HG03039 (cell line): ENCODE measurements at regions not wholly inside any gene's neighbourhood (a gene's known extent, or its start where the extent isn't known, plus 50 kb on each side); places are given as distances from the start of the nearest gene placed in this dataset.
"Not testable (repeated sequence)": the region's sequence is repeated elsewhere in the genome, so short reads cannot be mapped to it uniquely, and the experiment has no call there.

ENCODE experiments used
- ATAC-seq: cut with Tn5 transposase; IDR thresholded peaks from one replicate; pipeline ENCODE4 v1.9.1; 2021; ENCODE audit warnings: mild to moderate bottlenecking, moderate library complexity; ENCODE audit not compliant: unreplicated experiment

DNA sequence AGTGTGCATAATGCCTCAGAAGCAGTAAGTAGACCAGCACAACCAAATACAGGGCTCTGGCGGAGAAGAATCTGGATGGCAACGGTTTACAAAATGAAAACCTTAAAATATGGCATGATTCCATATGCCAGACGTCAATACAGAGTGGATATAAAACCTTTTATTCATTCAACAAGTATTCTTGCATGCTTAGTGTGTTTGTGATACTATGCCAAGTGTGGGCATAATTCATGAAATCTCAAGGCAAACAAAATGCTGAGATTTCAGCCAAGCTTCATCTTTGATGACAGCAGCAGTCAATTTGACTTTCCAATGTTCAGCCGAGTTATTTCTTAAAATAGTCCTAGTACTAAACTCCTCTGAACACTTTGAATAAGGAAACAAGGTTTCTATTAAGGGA, 119.4 kb downstream of the CD24 start:
- no peak for ATAC-seq

DNA sequence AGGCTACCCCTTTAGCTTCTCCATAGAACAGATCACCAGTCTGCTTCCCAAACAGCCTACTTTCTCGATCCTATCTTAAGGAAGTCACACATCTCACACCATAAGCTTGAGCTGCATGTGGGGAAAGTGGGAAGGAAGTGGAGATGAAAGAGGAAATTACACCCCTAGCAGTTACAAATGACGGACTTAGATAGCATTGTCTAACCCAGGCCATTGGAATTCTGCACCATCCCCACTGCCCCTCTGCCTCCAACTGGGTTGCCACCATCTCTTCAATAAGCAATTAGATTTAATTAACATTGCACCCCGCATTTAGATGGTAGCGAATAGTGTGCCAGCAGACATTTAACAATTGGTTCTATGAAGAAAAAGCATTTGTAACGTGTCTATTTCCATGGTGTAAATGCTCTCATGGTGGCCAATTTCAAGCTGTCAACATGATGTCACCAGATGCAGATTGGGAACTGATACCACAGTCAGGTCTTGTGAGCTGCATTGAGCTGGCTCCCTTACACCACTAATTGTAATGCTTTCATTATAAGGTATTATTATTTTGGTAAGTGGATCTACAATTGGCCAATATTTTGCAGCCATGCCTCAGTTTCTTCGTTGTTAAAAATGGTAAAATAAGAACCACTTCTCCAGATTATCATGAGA, 124.7 kb downstream of the CD24 start:
- no peak for ATAC-seq

DNA sequence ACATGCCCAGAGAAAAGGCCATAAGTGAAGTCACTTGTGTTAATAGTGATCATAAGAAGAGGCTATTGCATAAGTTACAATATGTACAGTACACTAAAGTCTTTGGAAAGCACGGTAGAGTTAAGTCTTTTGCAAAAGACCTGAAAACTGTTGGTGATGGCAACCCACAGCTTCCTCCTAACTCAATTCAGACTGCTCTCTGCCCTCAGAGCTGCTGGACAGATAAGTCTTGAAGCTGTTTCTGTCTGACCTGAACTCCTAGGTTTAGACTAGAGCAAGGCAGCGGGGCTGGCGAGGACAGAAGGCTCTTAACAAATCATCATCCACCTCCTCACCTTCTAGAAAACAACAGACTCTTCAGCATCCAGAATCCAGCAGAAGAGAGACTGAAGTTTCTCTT, 125.4 kb downstream of the CD24 start:
- no peak for ATAC-seq

DNA sequence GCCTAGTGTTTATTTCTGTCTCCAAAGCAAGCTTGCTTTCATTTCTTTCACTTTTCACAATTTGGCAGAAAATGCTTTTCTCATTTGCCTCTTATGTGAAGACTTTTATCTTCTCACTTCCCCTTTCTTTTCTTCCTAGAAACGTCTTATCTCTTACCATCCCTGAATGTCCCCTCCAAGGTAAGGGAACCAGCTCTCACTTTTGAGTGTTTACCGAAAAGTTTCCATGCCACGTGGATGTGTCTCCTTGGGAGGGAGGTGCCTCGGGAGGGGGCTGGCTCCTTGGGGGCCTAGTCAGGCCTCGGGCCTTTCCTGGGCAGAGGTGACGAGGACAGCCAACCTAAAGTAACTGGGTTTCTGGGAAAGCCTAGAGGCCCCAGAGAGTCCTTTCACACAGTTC, 127.4 kb downstream of the CD24 start:
- no peak for ATAC-seq

DNA sequence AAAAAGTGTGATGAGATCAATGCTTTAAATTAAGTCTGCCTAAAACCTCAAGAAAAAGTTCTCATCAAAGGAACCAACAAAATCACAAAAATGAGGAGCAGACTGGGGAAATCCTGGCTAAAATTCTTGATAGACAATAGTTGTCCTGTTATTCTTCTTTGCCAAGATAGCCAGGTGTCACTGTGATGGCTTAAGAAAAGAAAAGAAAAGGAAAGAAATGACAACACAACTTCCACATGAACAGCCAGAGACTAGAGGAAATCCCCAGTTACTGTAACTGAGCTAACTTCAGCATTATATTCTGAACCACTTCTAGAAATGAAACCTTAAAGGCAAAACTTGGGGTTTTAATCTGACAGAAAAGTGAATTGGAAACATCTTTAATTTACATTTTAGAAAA, 129.6 kb downstream of the CD24 start:
- ATAC-seq, result peak; percentile 75

DNA sequence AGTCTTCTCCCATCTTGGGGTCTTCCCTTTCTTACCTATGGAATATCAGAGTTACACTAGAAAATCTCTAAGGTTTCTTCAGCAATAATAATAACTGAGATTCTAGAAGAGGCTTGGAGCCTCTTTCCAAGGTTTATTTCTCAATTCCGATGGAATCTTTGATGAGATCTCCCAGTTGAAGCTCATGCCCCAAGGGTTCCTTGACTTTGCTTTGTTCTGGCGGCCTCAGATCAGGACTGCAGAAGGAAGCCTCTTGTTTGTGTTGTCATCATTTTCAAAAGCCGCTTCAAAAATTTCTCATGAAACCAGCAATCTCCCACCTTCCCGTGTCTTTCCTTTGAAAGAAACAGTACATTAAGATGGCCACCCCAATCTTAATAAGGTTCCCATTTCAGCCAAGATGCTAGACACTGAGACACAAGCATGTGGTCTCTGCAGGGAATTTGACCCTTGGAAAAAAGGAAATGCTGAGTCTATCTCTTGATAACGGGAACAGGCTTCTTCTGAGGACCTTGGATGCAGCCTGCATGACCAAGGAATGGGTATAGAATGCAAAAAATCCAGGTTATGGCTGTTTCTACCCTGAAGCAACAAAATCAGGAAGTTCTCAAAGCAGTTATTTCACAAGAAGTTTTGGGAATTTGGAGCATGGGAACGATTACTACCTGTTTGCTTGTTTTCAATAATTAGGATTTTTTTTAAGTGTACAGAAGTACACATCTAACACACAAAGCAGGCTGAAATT, 141.6 kb downstream of the CD24 start:
- no peak for ATAC-seq

DNA sequence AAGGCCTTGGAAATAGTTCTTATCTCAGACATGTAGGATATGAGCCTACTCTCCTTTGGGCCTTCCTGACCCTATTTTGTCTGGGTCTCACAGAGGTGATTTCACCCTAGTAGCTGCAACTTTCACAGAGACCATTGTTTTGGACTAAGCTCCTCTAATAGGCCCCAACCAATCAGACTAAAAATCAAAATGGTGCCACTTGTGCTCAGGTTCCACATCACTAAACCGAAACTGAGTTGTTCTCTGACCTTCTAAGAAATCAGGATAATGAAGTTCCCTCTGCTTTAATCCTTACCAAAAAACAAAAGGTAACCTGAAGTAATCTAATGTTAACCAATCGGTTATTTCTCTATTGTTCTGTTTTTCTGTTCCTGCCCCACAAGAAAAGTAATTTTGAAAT, 143.6 kb downstream of the CD24 start:
- no peak for ATAC-seq

DNA sequence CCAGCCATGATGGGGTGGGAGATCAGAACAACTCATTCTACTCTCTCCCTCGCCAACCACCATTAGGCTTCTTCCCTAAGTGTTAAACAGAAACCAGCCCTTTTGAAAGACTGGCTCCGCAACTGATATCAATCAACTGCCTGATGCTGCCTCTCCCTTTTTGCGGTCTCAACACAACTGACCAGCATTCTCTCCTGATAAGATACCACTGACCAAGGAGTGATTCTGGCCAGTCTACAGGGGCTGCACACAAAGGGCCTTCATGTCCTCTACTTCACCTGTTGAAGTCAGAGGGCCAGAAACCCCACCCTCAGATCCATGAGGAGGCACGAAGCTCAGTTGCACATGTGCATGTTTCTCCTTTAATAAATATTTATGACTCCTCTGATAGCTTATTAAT, 145.1 kb downstream of the CD24 start:
- ATAC-seq, result no peak

DNA sequence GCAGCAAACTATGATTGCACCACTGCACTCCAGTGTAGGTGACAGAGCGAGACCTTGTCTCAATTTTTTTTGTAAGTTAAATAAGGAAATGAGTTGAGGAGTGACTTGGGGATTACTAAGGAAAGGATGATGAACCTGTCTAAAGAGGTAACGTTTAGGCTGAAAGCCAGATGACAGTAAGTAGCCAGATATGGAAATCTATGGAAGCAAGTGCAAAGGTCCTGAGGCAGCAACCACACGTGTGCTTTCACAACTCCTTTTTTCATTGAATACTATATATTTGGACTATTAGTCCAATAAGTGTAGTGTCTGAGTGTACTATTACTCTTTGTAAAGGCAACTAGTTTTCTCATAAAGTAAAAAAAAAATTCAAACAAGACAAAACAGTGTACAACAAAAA, 147.4 kb downstream of the CD24 start:
- ATAC-seq, result no peak

DNA sequence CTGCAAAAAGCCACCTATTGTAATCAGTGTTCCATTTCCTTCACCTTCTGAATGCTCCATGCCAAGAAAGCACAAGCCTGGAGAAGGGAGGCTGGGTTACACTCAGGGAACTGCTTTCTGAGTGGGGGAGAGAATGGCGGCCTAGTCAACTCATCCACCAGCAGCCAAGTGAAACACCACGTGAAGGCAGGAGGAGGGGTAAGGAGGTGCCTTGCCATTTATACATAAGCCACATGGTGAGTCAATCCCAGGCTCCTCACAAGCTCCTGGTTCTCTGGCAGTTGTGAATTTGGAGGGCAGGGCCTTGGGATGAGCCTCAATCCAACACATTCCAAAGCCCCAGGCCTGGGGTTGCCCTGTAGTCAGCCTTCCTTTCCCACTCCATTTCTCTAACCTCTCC, 149.4 kb downstream of the CD24 start:
- no peak for ATAC-seq

DNA sequence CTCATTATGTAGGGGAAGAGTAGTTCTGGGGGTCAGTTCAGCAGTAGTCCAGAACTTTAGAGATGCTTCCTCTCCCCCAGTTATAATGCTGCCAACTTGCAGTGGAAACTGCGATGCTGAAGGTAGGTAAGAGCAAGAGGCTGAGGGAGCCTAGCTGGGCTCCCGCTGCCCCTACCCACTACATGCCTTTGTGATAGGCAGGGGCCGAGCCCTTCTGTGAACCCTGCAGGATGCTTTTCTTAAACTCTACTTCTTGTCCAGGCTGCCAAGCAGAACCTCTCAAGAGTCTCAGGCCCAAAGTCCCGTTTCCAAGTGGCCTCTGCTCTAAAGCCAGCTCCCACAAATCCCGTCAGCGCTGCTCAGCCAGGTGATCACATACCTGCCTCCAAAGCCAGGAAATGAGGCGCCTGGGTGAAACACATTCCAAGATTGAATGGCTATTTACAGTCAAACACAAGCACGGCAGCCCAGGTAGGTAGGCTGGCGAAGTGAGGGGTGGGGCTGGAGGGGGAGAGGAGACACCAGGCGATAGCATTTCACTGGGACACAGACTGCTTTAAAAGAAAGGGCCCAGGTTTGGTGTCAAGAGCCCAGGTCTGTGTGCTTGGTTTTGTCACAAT, 150.7 kb downstream of the CD24 start:
- no peak for ATAC-seq

DNA sequence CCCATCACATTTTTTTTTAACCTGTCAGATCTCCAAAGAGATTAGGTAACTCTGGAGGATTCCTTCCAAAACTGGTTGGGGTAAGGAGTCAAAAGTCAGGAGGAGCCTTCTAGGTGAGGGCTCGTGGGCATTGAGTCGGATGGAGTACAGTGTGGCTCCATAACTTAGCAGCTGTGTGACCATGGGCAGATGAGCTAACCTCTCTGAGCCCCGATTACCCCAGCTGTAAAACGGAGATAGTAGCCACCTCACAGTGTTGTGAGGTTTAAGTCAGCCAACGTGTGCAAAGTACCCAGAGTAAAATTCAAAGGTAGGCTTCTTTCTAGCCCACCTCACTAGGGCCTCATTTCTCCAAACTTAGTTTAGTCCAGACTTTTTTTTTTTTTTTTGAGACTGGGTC, 151.5 kb downstream of the CD24 start:
- no peak for ATAC-seq

DNA sequence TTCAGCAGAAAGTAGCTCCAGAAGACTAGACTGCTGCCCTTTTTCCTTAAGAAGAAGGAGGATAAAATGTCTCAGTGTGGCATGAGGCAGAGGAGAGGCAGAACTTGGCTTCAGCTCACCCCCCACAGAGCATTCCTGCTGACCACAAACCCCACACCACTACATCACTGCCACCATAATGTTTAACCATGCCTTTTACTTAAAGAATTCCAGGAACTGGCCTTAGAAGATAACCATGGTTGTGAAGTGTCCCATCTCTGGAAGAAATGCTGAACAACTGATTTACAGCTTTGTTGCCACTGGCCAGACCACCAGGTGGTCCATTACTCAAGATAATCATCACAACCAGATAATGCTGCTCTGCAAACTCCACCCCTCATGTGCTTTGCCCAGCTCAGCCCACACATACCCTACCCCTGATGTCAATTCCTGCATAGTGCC, 154.1 kb downstream of the CD24 start:
- no peak for ATAC-seq

DNA sequence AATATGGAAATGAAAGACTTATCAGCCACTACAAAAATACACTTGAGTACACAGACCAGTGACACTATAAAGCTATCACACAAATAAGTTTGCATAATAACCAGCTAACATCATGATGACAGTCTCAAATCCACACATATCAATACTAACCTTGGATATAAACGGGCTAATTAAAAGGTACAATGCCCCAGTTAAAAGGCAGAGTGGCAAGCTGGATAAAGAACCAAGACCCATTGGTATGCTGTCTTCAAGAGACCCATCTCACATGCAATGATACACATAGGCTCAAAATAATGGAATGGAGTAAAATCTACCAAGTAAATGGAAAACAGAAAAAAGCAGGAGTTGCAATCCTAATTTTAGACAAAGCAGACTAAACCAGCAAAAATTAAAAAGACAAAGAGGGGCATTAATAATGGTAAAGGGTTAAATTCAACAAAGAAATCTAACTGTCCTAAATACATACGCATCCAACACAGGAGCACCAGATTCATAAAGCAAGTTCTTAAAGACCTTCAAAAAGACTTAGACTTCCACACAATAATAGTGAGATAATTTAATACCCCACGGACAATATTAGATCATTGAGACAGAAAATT, 163.3 kb downstream of the CD24 start:
- ATAC-seq, result no peak

DNA sequence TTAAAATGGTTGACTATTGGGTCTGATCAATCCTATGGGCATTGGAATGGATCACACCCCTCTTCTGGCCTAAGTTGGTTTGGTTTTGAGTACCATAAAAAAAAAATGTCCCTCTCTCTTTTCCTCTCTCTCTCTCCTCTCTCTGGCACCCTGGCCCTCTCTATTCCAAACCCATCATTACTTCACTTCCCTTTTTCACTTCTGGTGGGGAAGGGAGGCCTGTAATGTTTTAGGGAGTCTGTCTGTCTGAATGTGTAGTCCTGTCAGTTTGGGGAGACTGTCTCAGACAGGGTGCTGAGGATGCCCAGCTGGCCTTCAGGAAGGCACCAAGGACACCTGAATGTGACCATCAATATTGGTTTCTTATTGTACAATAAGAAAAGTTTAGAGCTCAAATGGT, 165.8 kb downstream of the CD24 start:
- ATAC-seq, result no peak

DNA sequence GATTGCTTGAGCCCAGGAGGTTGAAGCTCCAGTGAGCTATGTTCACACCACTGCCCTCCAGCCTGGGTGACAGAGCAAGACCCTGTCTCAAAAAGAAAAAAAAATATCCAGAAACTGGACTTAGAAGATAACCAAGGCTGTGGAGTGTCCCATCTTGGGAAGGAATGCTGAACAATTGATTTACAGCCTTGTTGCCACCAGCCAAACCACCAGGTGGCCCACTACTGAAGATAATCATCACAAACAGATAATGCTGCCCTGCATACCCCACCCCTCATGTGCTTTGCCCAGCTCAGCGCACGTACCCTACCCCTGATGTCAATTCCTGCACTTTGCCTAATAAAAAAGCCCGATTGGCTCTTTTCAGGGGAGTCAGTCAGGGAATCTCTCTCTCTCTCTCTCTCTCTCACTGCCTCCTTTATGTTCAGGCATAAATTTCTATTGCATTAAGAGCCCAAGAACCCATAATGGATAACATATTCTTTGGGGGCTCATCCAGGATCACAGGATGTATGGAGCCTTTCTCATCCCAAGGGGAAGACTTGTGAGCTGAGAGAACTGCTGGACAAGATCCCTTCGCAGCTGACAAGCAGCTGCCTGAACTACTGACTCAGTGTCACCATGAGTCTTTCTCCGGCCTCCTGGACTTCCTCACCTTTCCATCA, 166.4 kb downstream of the CD24 start:
- no peak for ATAC-seq

DNA sequence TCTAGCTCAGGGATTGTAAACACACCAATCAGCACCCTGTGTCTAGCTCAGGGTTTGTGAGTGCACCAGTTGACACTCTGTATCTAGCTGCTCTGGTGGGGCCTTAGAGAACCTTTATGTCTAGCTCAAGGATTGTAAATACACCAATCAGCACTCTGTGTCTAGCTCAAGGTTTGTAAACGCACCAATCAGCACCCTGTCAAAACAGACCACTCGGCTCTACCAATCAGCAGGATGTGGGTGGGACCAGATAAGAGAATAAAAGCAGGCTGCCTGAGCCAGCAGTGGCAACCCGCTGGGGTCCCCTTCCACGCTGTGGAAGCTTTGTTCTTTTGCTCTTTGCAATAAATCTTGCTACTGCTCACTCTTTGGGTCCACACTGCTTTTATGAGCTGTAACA, 168.3 kb downstream of the CD24 start:
- not testable (repeated sequence) for ATAC-seq

DNA sequence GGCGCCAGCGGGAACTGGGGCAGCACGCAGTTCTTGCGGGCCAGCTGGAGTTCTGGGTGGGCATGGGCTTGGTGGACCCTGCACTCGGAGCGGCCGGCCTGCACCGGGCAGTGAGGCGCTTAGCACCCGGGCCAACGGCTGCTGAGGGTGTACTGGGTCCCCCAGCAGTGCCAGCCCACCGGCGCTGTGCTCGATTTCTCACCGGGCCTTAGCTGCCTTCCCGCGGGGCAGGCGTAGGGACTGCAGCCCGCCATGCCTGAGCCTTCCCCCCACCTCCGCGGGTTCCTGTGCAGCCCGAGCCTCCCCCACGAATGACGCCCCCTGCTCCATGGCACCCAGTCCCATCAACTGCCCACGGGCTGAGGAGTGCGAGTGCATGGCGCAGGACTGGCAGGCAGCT, 168.8 kb downstream of the CD24 start:
- no peak for ATAC-seq

DNA sequence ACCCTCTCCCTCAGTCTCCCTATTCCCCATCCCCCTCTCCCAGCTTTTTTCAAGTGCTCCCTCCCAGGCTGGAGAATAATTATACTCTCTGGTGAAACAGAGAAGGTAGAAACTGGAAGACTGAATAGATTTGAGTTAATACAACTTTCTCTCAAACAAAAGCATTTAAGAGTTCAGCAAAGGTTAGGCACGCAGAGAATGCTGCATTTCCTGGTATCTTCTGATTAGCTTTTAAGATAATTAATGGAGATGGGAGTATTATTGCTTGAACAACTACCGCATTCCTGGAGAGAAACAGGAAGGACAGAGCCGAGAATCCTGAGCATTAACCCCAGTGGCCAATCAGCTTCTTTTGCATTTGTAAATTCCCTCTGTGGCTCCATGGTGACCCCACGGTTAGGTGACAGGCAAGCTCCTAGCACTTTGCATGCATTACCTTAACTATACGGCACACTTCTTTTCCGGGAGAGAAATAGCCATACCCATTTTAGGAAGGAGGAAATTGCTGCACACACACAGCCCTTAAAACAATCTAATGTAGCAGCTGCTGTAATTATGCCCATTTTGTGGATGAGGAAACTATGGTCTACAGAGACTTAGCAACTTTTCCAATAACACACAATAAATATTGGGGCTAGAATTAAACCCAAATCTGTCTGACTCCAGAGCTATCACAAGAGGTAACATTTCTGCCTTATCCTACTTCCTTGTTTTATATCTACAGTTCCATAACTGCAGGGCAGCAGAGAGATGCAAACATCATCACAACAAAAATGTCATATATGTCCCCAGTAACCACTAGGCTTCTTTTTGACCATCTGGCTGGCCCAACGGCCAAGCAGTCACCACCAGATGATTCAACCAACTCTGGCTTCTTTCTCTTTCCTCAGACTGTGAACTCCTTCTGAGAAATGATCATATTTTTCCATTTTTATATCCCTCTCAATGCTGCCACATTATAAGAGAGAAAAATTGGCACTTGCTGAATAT, 169.9 kb downstream of the CD24 start:
- no peak for ATAC-seq

DNA sequence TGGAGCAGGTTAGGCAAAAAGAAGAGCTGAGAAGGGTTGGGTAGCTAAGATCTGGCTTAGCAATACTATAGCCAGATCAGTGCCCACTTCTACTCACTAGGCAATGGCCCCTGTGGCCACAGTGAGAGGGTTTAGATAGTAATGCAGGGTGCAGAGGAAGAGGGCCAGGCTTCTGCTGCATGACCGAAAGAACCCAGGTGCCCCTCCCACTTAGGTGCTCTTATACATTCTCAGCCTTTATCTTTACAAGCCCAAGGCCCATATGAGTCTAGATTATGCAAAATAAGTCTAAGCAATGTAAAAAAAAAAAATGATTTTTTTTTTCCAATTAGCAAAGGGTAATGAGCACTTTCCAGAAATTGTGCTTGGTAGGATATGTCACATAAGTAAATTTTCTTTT, 171.3 kb downstream of the CD24 start:
- ATAC-seq, result no peak
